ENCODE measurements at regions not wholly inside any gene's neighbourhood (a gene's known extent, or its start where the extent isn't known, plus 50 kb on each side); places are given as distances from the start of the nearest gene placed in this dataset.
"Not testable (repeated sequence)": the region's sequence is repeated elsewhere in the genome, so short reads cannot be mapped to it uniquely, and the experiment has no call there.

DNA sequence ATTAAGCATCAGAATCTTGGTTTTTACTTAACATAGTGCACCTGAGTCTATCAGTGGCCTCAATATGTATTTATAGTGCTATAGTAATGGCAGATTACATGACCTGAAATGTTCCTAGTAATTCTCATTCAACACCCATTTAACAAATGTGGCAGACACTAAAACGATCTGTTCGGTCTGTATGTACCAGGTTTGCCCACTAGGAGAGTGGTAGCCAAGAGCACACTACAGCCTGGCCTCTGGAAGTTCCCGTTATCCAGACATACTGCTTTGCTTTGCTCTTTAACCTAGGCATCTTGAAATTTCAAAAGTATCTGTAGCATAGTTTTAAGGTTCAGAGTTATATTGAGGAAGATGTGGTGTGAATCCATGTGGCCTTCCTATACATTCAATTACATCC, 395.7 kb upstream of the NRG3 start:
- ATAC-seq, result no peak
- intact Hi-C loops (cut with micrococcal nuclease), result no loop called here
- DNase-seq, result no peak

DNA sequence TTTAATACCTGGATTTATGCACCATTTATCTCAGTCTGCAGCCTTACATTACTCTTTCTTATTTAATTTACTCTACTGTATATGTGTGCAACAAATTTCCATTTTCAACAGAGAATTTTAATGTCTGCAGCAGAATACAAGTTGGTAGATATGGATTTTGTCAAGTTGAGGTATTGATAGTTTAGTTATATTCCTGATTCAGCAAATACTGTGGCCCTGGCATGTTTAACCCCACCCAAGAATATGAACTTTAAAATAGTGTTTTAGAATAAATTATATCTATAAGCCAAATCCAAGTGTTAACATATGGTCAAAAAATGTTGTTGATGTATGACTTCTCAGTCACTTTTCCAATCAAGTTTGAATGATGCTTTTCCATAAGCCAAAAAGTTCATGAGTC, 378.4 kb upstream of the NRG3 start:
- no peak for ATAC-seq
- intact Hi-C loops (cut with micrococcal nuclease), result no loop called here
- no peak for DNase-seq

DNA sequence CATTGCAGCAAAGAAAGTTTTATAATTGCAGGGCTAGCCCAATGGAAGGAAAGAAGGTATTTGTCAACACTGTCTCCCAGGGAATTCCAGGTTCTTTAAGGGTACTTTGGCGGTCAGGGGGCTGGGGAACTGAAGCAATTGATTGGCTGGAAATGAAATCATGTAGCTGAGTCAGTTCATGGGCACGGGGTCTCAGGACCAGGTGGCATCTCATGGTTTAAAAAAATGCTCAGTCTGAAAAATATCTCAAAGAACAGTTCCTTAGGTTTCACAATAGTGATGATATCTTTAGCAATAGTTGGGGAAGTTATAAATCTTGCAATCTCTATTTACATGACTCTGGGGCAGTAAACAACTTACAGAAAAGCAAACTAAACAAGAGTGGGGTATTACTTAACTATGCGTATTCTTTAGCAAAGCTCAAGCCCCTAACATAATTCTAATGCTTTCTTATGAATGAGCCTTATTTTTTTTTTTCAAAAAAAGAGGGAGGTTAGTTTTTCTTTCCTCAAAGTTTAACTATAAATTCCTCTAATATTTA, 376.9 kb upstream of the NRG3 start:
- intact Hi-C loops (cut with micrococcal nuclease), result no loop called here
- ATAC-seq (no peak), DNase-seq (no peak)

DNA sequence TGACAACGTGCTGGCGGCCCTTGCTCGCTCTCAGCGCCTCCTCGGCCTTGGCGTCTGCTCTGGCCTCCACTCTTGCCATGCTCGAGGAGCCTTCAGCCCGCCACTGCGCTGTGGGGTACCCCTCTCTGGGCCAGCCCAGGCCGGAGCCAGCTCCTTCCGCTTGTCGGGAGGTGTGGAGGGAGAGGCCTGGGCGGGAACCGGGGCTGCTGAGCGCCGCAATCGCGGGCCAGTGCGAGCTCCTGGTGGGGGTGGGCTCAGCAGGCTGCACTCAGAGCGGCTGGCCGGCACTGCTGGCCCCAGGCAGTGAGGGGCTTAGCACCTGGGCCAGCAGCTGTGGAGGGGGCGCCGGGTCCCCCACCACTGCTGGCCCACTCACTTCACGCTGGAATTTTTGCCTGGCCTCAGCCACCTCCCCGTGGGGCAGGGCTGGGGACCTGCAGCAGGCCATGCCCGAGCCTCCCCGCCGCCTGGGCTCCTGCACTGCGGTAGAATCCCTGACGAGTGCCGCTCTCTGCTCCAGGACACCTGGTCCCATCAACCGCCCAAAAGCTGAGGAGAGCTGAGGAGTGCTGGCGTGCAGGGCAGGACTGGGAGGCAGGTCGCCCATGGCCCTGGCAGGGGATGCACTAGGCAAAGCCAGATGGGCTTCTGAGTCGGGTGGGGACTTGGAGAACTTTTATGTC, 372.2 kb upstream of the NRG3 start:
- ATAC-seq (no peak), DNase-seq (no peak)
- intact Hi-C loops (cut with micrococcal nuclease), result no loop called here

DNA sequence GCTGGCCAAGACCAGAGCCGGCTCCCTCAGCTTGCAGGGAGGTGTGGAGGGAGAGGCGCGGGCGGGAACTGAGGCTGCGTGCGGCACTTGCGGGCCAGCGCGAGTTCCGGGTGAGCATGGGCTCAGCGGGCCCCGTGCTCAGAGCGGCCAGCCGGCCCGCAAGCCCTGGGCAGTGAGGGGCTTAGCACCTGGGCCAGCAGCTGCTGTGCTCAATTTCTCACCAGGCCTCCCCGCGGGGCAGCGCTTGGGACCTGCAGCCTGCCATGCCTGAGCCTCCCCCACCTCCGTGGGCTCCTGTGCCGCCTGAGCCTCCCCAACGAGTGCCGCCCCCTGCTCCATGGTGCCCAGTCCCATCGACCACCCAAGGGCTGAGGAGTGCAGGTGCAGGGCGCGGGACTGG, 369.2 kb upstream of the NRG3 start:
- DNase-seq; intact Hi-C loops (cut with micrococcal nuclease); ATAC-seq: not testable (repeated sequence)

DNA sequence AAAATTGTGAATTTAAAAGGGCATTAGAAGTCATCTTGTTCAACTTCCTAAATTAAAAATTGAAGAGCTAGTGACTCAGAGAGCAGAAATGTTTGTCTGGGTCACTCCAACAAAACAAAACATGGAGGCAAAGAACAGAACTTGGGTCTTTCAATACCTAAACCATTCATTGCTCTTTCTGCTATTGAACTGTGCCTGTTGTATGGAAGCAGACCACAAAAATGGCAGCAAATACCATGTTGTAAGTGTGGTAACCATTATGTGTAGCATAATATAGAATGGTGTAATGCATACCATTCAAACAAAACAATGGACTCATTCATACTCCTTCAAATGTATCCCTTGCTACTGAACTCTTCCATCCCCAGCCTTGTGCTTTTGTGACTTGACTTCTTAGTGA, 360.2 kb upstream of the NRG3 start:
- intact Hi-C loops (cut with micrococcal nuclease), result no loop called here
- ATAC-seq (no peak), DNase-seq (no peak)

DNA sequence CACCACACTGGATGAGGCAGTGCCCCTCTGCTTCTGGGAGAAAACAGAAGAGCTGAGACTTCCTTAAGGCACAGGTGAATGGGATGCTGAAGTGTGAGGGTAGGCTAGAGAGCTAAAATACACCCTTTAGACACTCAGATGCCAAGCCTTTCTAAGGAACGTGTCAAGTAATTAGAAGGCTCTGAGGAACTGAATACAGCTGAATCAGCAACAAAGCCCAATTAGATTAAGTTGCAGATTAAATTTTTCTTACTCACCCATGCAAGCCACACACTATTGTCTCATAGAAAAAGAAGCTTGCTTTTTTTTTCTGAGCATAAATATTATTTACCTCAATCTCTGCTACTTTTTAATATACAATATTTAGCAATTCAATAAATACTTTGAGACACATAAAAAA, 354.3 kb upstream of the NRG3 start:
- intact Hi-C loops (cut with micrococcal nuclease), result no loop called here
- no peak for DNase-seq

DNA sequence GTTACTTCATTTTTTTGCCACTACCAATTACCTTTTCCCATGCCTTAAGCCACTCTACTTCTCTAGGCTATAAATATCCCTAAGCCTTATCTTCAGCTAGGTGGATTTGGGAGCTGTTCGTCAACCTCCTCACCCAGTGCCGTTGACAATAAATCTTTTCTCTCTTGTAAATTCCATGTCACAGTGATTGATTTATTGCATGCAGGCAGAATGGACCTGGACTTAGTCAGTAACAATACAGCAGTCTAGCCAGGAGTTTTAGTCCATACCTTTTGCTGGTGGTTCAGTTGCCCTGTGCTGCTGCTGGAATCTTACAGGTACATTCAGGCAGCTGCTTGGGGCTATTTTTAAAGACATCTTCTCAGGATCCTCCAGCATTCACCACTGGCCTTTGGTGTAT, 350.5 kb upstream of the NRG3 start:
- intact Hi-C loops (cut with micrococcal nuclease), result no loop called here
- no peak for ATAC-seq
- no peak for DNase-seq

More for the DNA sequence above, 354.3 kb upstream of the NRG3 start:
- no peak for ATAC-seq

DNA sequence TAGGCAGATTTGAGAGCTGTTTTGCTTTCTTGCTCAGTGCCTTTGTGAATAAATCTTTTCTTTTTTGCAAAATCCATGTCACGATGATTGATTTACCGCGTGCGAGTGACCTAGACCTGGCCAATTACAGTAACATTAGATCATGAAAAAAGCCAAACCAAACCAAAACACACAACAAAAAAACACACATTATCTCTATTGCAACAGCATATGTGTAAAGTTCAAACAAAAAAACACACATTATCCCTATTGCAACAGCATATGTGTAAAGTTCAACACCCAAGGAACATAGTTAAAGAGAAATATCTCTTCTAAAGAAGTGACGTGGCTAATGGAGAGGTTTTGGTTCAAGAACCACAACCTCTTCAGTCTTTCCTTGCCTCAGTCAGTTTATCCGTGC, 342.6 kb upstream of the NRG3 start:
- DNase-seq, result no peak
- no peak for ATAC-seq
- intact Hi-C loops (cut with micrococcal nuclease), result no loop called here

DNA sequence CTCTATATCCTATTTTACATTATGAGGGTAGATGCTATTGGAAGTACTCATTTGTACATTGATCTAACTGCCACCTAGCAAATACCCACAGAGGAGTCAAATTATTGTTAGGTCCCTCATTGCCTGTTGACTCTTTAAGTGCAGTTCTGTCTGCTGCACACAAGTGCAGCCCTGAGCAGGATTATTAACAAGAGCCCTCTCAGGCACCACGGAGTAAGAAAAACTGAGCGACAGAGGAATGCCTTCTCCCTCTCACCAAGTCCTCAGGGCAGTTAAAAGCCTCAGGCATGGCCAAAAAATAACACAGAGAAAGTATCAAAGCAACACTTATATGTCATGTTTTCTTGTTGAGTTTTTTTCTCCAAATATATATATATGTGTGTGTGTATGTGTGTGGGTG, 340.0 kb upstream of the NRG3 start:
- DNase-seq, result no peak
- no peak for ATAC-seq
- intact Hi-C loops (cut with micrococcal nuclease), result no loop called here

DNA sequence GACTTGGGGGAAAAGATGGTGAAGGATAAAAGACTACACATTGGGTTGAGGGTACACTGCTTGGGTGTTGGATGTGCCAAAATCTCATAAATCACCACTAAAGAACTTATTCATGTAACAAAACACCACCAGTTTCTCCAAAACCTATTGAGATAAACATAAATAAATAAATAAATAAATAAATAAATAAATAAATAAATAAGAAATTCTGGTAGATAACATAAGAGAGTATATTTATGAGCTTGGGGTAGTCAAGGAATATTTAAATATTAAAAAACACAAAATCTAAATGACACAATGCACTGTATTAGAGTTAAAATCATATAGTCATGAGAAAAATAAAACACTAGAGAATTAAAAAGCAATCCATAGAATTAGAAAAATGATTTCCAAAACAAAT, 333.5 kb upstream of the NRG3 start:
- ATAC-seq (no peak), DNase-seq (no peak)
- intact Hi-C loops (cut with micrococcal nuclease), result no loop called here

DNA sequence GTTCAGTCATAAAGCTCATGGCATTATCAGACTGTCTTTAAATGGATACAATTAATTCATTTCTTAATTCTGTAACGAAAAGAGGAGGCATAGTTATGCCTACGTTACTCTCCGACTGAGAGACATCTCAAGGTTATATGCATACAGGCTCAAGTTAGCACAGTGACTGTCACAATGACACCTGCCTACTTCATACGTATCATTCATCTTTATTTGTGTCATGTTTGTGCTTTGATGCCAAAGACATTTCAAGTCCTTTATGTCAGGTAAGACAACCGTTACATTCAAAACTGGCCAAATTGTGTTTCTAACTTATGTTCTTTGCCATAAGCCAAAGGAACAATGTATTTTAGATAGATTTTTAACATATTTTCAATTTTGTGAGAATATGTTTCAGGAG, 328.8 kb upstream of the NRG3 start:
- intact Hi-C loops (cut with micrococcal nuclease), result no loop called here
- DNase-seq (no peak), ATAC-seq (no peak)

DNA sequence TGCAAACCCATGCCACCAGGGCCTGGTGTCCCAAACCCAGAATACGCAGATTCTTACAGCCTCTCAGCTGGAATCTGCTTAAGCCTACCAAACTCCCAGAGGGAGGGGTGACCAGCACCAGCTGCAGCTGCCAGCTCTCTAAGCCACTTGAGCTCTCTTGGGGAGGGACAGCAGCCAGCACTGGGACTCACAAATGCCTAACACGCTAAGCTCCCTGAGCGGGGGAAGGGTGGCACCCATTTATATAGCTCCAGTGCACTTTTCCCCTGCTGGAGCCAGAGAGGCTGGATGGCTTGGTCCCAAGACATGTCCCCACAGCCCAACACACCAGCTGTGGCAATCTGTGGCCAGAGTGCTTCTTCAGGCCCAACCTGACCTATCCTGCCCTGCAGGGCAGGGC, 326.8 kb upstream of the NRG3 start:
- ATAC-seq (no peak), DNase-seq (no peak)
- intact Hi-C loops (cut with micrococcal nuclease), result no loop called here

DNA sequence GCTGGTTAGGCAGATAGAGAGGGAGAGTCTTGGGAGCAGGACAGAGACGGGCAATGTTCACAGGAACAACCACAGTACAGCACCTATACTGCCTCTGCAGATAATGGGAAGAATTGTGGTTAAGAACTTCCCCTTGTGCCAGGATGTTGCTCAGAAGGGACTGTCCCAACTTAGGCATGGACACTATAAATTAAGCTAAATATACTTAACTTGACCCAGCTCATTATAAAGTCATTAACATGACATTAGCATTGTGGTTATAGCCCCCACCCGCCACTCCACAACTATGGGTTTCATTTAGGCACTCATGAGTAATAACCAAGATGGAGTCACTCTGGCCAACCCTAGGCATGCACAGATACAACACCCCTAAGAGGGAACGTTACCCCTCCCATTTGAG, 310.9 kb upstream of the NRG3 start:
- intact Hi-C loops (cut with micrococcal nuclease), result no loop called here
- ATAC-seq (no peak), DNase-seq (no peak)

DNA sequence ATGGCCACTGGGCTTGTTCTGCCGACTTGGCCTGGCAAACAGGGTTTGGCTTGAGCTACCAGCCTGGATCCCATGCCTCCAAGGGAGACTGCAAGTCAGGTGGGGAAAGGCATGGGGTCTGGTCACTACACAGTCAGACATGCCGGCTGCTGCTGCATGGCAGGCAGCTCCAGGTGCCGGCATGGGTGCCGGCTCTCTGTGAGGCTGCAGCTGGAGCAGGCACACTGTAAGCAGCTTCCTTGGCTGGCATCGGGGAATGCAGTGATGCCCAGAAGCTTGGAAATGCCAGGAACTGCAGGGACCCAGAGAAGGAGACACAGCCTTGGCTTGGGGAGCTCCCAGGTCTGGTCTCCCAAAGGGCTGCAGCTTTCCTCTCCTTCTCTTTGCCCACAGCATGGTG, 305.5 kb upstream of the NRG3 start:
- intact Hi-C loops (cut with micrococcal nuclease), result no loop called here
- ATAC-seq (no peak), DNase-seq (no peak)

DNA sequence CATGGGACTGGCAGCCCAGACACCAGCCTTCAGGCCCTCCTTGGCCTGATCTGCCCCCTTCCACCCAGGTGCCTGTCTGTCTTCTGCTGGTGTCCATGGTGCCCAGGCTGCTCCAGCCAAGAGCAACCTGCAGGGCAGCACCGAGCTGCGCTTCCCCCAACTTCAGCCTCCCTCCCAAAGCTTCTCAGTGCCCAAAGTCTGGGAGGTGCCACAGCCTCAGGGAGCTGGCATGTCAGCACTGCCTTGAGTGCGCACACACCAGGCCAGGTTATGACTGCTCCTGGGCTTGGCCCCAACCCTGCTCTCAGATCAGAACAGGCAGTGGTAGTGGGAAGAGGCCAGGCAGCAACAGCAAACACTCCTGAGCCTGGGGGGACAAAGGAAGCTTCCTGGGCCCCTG, 304.6 kb upstream of the NRG3 start:
- no peak for DNase-seq
- intact Hi-C loops (cut with micrococcal nuclease), result no loop called here

DNA sequence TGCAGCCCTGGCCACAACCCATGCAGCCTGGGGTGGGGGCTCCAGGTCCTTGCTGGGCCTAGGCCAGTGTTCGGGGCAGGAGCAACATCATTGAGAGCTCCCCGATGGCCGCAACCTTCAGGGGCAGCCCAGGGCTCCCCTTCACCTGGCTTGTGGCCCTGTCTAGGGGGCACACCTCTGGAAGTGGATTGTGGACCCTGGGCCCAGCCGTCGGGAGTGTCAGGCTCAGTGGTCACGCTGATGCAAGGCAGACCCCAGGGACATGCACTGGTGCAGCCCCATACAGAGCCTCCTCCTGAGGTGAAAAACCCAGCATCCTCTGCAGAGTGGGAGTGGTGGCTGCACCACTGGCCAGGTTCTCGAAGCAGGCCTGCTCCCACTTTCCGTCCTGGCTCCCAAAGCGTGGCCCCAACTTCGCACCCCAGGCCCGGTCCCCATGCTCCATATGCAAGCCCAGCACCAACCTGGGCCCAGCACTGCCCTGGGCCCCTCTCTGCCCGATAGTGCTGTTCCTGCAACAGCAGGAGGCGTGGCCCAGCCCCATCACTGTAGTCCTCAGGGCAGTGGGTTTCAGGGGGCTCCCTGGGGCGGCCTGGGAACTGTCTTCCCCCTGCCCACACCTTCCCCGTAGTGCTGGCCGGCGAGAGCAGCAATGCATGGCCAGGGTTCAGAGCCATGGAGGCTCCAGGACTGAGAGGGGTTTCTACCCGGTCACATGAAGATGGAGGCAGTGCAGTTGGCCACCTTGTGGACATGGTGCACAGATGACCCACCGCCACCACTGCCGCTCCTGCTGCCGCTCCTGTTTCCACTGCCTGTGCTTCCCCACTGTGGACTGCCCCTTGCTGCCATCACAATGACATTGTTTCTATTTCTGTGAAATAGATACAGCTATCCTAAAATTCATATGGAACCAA, 303.9 kb upstream of the NRG3 start:
- ATAC-seq (no peak), DNase-seq (no peak)
- intact Hi-C loops (cut with micrococcal nuclease), result no loop called here

More for the DNA sequence above, 304.6 kb upstream of the NRG3 start:
- no peak for ATAC-seq

DNA sequence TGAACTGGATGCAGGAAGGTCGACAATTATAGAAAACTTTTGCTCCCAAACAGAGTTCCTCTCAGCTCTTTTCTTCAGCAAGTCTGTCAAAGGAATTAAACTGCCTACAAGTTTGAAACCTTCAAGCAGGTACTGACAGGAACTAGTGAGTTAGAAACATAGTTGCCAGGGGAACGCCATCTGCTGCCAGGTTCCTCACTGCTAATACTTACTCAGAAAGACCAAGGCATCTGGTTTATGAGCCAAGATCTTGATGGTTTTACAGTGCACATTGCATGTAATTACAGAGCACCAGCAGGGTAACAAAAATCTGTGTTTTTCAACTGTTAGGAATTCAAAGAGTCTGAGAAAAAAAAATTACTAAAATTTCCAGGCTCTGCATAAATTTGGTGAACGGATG, 300.0 kb upstream of the NRG3 start:
- intact Hi-C loops (cut with micrococcal nuclease), result no loop called here
- ATAC-seq (no peak), DNase-seq (no peak)

DNA sequence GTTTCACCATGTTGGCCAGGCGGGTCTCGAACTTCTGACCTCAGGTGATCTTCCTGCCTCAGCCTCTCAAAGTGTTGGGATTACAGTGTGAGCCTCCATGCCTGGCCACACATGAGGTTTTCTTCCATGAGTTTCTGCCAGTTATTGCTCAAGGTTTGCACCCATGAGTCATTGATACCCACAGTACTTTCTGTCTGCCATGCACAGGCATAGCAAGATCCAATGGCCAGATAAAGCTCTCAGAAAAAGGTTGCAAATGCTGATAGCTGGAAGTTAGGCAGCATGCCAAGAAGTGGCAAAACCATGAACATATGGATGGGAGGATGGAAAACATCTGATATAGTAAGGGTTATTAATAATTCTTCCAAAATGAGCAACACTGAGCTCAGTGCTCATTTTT, 298.7 kb upstream of the NRG3 start:
- no peak for ATAC-seq
- DNase-seq, result no peak

DNA sequence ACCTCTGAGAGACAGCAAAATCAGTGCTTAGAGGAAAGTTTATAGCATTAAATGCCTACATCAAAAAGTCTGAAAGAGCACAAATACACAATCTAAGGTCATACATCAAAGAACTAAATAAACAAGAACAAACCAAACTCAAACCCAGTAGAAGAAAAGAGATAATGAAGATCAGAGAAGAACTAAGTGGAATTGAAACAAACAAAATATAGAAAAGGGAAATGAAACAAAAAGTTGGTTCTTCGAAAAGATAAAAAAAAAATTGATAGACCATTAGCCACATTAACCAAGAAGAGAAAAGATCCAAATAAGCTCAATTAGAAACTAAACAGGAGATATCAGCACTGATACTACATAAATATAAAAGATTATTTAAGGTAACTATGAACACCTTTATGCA, 280.0 kb upstream of the NRG3 start:
- intact Hi-C loops (cut with micrococcal nuclease), result no loop called here
- ATAC-seq (no peak), DNase-seq (no peak)

More for the DNA sequence above, 298.7 kb upstream of the NRG3 start:
- intact Hi-C loops (cut with micrococcal nuclease), result no loop called here

DNA sequence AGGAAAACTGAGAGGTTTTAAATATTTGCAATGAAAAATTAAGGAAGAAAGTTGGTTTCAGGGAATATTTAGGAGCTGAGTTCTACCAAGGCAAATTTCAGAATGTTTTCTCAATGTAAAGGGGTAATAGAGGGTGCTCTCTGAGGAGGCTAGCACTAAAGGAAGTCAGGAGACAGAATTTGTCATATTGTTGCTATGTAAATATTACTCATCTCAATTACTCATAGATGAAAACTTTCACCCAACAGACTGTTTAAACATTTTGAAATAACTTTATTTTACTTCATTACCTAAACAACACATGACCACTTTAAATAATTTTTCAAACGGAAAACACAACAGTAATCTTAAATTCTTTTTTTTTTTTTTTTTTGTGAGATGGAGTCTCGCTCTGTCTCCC, 274.8 kb upstream of the NRG3 start:
- intact Hi-C loops (cut with micrococcal nuclease), result no loop called here
- DNase-seq (no peak), ATAC-seq (no peak)
